GM23248 (cell line): ENCODE measurements at regions not wholly inside any gene's neighbourhood (a gene's known extent, or its start where the extent isn't known, plus 50 kb on each side); places are given as distances from the start of the nearest gene placed in this dataset.
A peak's percentile ranks its signal among the peaks of the same experiment; 100 is the strongest.
"Not testable (repeated sequence)": the region's sequence is repeated elsewhere in the genome, so short reads cannot be mapped to it uniquely, and the experiment has no call there.

Source experiments
- DNase-seq: peaks from one replicate; pipeline ENCODE4 v3.0.0-alpha.2; 2015
- H2AFZ ChIP-seq: fragments of 200-600 bp; sonication (generic); 2 replicates; pipeline ENCODE4 v1.6.1; 2016; ENCODE audit warnings: antibody characterized with exemption
- H3F3A ChIP-seq: fragments of 200-600 bp; sonication (generic); 2 replicates; pipeline ENCODE4 v1.6.1; 2016; ENCODE audit warnings: mild to moderate bottlenecking, antibody characterized with exemption, mixed run types; ENCODE audit not compliant: insufficient read depth
- H3K27ac ChIP-seq: fragments of 200-600 bp; sonication (generic); 2 replicates; pipeline ENCODE4 v1.5.1; 2016; ENCODE audit warnings: mild to moderate bottlenecking
- H3K27me3 ChIP-seq: fragments of 200-600 bp; sonication (generic); replicated peaks from 2 replicates; pipeline ENCODE4 v1.6.1; 2016; ENCODE audit warnings: mild to moderate bottlenecking; ENCODE audit not compliant: insufficient read depth
- H3K36me3 ChIP-seq: fragments of 200-600 bp; sonication (generic); 2 replicates; pipeline ENCODE4 v1.6.1; 2016; ENCODE audit warnings: low read depth, mild to moderate bottlenecking
- H3K4me1 ChIP-seq: fragments of 200-600 bp; sonication (generic); 2 replicates; pipeline ENCODE4 v1.6.1; 2016; ENCODE audit warnings: mild to moderate bottlenecking; ENCODE audit not compliant: insufficient read depth
- H3K4me2 ChIP-seq: fragments of 200-600 bp; sonication (generic); one replicate; pipeline ENCODE4 v1.6.1; 2016; ENCODE audit warnings: mild to moderate bottlenecking; ENCODE audit not compliant: unreplicated experiment
- H3K4me3 ChIP-seq: fragments of 200-600 bp; sonication (generic); 2 replicates; pipeline ENCODE4 v1.5.1; 2016; ENCODE audit warnings: mild to moderate bottlenecking
- H3K79me2 ChIP-seq: fragments of 200-600 bp; sonication (generic); 2 replicates; pipeline ENCODE4 v1.6.1; 2016; ENCODE audit warnings: mild to moderate bottlenecking; ENCODE audit not compliant: insufficient read depth
- H3K9ac ChIP-seq: fragments of 200-600 bp; sonication (generic); 2 replicates; pipeline ENCODE4 v1.6.1; 2016; ENCODE audit warnings: mild to moderate bottlenecking
- H3K9me2 ChIP-seq: fragments of 200-600 bp; sonication (generic); 2 replicates; pipeline ENCODE4 v1.6.1; 2016; ENCODE audit warnings: mixed run types, mild to moderate bottlenecking, moderate library complexity; ENCODE audit not compliant: insufficient read depth
- H3K9me3 ChIP-seq: fragments of 200-600 bp; sonication (generic); one replicate; pipeline ENCODE4 v1.6.1; 2017; ENCODE audit warnings: low read depth
- H4K20me1 ChIP-seq: fragments of 200-600 bp; sonication (generic); 2 replicates; pipeline ENCODE4 v1.6.0; 2016; ENCODE audit not compliant: insufficient read depth
- EZH2 ChIP-seq: fragments of 200-600 bp; sonication (generic); IDR thresholded peaks from 2 replicates; pipeline ENCODE4 v1.6.1; 2018; ENCODE audit warnings: antibody characterized with exemption, mild to moderate bottlenecking; ENCODE audit not compliant: insufficient read depth, poor library complexity, severe bottlenecking
- EZH2phosphoT487 ChIP-seq: fragments of 200-600 bp; sonication (generic); IDR thresholded peaks from 2 replicates; pipeline ENCODE4 v1.6.1; 2018; ENCODE audit warnings: antibody characterized with exemption, moderate library complexity, mild to moderate bottlenecking, low read depth; ENCODE audit not compliant: insufficient read depth
- WGBS, 2 experiments: methylation state at CpG; one replicate each; pipeline ENCODE4 v1.1.6; 2015 to 2017; ENCODE audit warnings: low lambda C conversion rate in 2 of 2, low coverage in 1 of 2; ENCODE audit errors: missing lambda C conversion rate in 2 of 2; 5-methylcytosine and 5-hydroxymethylcytosine counted together
- in situ Hi-C: fragments of 300-500 bp; cut with MboI; formaldehyde crosslinking; loops from 2 replicates; pipeline ENCODE4 v1.15.0; 2020

- Histone ChIP-seq H4K20me1 (no peaks in the 10 kb centered on the region), H3K4me1 (peaks cover 3% of the 10 kb centered on the region; the same call in 1 of the 2 replicates), H3K36me3 (no peaks in the 10 kb centered on the region), H3K4me3 (no peak overlapping the region), H3K9me3 (no peaks in the 10 kb centered on the region), H2AFZ (no peak overlapping the region), H3K9me2 (no peaks in the 10 kb centered on the region), H3K27me3 (0 out of 2 replicates have a peak, but pooled peaks cover 6% of the 10 kb centered on the region), H3K4me2 (no peak overlapping the region), H3K27ac (no peak overlapping the region), H3K79me2 (no peaks in the 10 kb centered on the region), H3F3A (no peaks in the 10 kb centered on the region), H3K9ac (no peak overlapping the region)
- 31 to 32% methylated on average over 19 of the region's 19 CpGs for WGBS, 2 experiments
- in situ Hi-C loops, result no loop called here
- peak; percentile 91 for DNase-seq
- TF ChIP-seq EZH2phosphoT487, result no peak
- no peak for TF ChIP-seq EZH2
These were observed 69.3 kb upstream of the SEC11C start for GRCh38 chr18:59070181-59070912.

- 82 to 85% methylated on average over 6 of the region's 6 CpGs for WGBS, 2 experiments
- Histone ChIP-seq H2AFZ (no peak overlapping the region), H4K20me1 (no peaks in the 10 kb centered on the region), H3K79me2 (no peaks in the 10 kb centered on the region), H3K27me3 (peaks cover 11% of the 10 kb centered on the region), H3F3A (no peaks in the 10 kb centered on the region), H3K9ac (no peak overlapping the region), H3K4me1 (peaks cover 3% of the 10 kb centered on the region; the same call in 1 of the 2 replicates), H3K27ac (no peak overlapping the region), H3K9me2 (no peaks in the 10 kb centered on the region), H3K4me2 (no peak overlapping the region), H3K36me3 (no peaks in the 10 kb centered on the region), H3K9me3 (no peaks in the 10 kb centered on the region), H3K4me3 (no peak overlapping the region)
- DNase-seq, result no peak
- in situ Hi-C loops, result no loop called here
- TF ChIP-seq EZH2phosphoT487 (no peak), EZH2 (no peak)
These were observed 66.8 kb upstream of the SEC11C start for GRCh38 chr18:59072727-59073421.

GRCh38 chr18:59075923-59076322 is 63.8 kb upstream of the SEC11C start:
- H3K4me3 ChIP-seq, result no peak overlapping the region
- H3K79me2 ChIP-seq, result no peaks in the 10 kb centered on the region
- WGBS, 2 experiments, result 19 to 23% methylated on average over 3 of the region's 3 CpGs
- H3K27ac ChIP-seq, result no peak overlapping the region
- H3K36me3 ChIP-seq, result no peaks in the 10 kb centered on the region
- H2AFZ ChIP-seq, result no peak overlapping the region
- H4K20me1 ChIP-seq, result no peaks in the 10 kb centered on the region
- H3K4me2 ChIP-seq, result no peak overlapping the region
- H3K9me2 ChIP-seq, result no peaks in the 10 kb centered on the region
- H3K9me3 ChIP-seq, result no peaks in the 10 kb centered on the region
- no peak for DNase-seq
- in situ Hi-C loops, result no loop called here
- H3K9ac ChIP-seq, result no peak overlapping the region
- peaks cover 24% of the 10 kb centered on the region for H3K27me3 ChIP-seq
- no peaks in the 10 kb centered on the region for H3K4me1 ChIP-seq
- H3F3A ChIP-seq, result no peaks in the 10 kb centered on the region
- TF ChIP-seq EZH2 (no peak), EZH2phosphoT487 (no peak)

- H3K4me3 ChIP-seq, result no peak overlapping the region
- no peak for DNase-seq
- H3K27ac ChIP-seq, result no peak overlapping the region
- no peaks in the 10 kb centered on the region for H3K4me1 ChIP-seq
- no peaks in the 10 kb centered on the region for H4K20me1 ChIP-seq
- 84 to 95% methylated on average over 4 of the region's 4 CpGs for WGBS, 2 experiments
- no peaks in the 10 kb centered on the region for H3F3A ChIP-seq
- no peaks in the 10 kb centered on the region for H3K9me2 ChIP-seq
- no peak overlapping the region for H3K4me2 ChIP-seq
- in situ Hi-C loops, result no loop called here
- peaks cover 35% of the 10 kb centered on the region for H3K27me3 ChIP-seq
- no peak for TF ChIP-seq EZH2
- TF ChIP-seq EZH2phosphoT487, result no peak
- H3K36me3 ChIP-seq, result no peaks in the 10 kb centered on the region
- no peak overlapping the region for H3K9ac ChIP-seq
- no peaks in the 10 kb centered on the region for H3K79me2 ChIP-seq
- no peaks in the 10 kb centered on the region for H3K9me3 ChIP-seq
- H2AFZ ChIP-seq, result no peak overlapping the region
These were observed 60.4 kb upstream of the SEC11C start for GRCh38 chr18:59079264-59079663.

- H3K9ac ChIP-seq, H4K20me1 ChIP-seq, H3K9me2 ChIP-seq, DNase-seq, H3K4me2 ChIP-seq, H3K9me3 ChIP-seq, H3K79me2 ChIP-seq, in situ Hi-C loops, H2AFZ ChIP-seq, H3F3A ChIP-seq, H3K4me3 ChIP-seq, H3K4me1 ChIP-seq, H3K27ac ChIP-seq, H3K36me3 ChIP-seq: not testable (repeated sequence)
- peaks cover 30% of the 10 kb centered on the region for H3K27me3 ChIP-seq
- WGBS, 2 experiments, result 79 to 83% methylated on average over 7 of the region's 7 CpGs
These were observed 59.8 kb upstream of the SEC11C start for GRCh38 chr18:59079687-59080501.
